ENCODE measurements at regions not wholly inside any gene's neighbourhood (a gene's known extent, or its start where the extent isn't known, plus 50 kb on each side); places are given as distances from the start of the nearest gene placed in this dataset.

GRCh38 chr11:91798240-91798639 is 426.4 kb upstream of the FAT3 start:
- no peaks in the 10 kb centered on the region for H3K4me1 ChIP-seq
- no peak for DNase-seq
- no peak overlapping the region for H3K27ac ChIP-seq
- H3K36me3 ChIP-seq, result no peaks in the 10 kb centered on the region
- no peaks in the 10 kb centered on the region for H3K9me3 ChIP-seq
- no peak overlapping the region for H3K4me3 ChIP-seq
- no peak for TF ChIP-seq CTCF (IDR thresholded peaks at IDR 0.05)
- no peaks in the 10 kb centered on the region for H3K27me3 ChIP-seq
- intact Hi-C loops (cut with DNase I), result no loop called here
- no peak overlapping the region for H3K9ac ChIP-seq (ENCODE audit: low read depth in 2 of 2, low read length in 2 of 2)

- no peak for TF ChIP-seq CTCF (IDR thresholded peaks at IDR 0.05)
- intact Hi-C loops (cut with DNase I), result no loop called here
- Histone ChIP-seq H3K4me1 (no peaks in the 10 kb centered on the region), H3K4me3 (no peak overlapping the region), H3K27me3 (no peaks in the 10 kb centered on the region), H3K27ac (no peak overlapping the region), H3K9ac (ENCODE audit: low read depth in 2 of 2, low read length in 2 of 2) (no peak overlapping the region), H3K36me3 (no peaks in the 10 kb centered on the region), H3K9me3 (no peaks in the 10 kb centered on the region)
- no peak for DNase-seq
Observed at GRCh38 chr11:91796999-91797398, 427.6 kb upstream of the FAT3 start.

GRCh38 chr11:91795139-91795887 is 429.3 kb upstream of the FAT3 start:
- Histone ChIP-seq H3K4me3 (no peak overlapping the region), H3K9ac (ENCODE audit: low read depth in 2 of 2, low read length in 2 of 2) (no peak overlapping the region), H3K9me3 (no peaks in the 10 kb centered on the region), H3K27ac (no peak overlapping the region), H3K4me1 (no peaks in the 10 kb centered on the region), H3K27me3 (no peaks in the 10 kb centered on the region), H3K36me3 (no peaks in the 10 kb centered on the region)
- DNase-seq, result no peak
- intact Hi-C loops (cut with DNase I), result no loop called here
- TF ChIP-seq CTCF (IDR thresholded peaks at IDR 0.05), result no peak

GRCh38 chr11:91794146-91794545 is 430.5 kb upstream of the FAT3 start:
- intact Hi-C loops (cut with DNase I), result no loop called here
- H3K9me3 ChIP-seq, result no peaks in the 10 kb centered on the region
- TF ChIP-seq CTCF (IDR thresholded peaks at IDR 0.05), result no peak
- no peaks in the 10 kb centered on the region for H3K4me1 ChIP-seq
- H3K9ac ChIP-seq (ENCODE audit: low read depth in 2 of 2, low read length in 2 of 2), result no peak overlapping the region
- H3K36me3 ChIP-seq, result no peaks in the 10 kb centered on the region
- no peak for DNase-seq
- no peaks in the 10 kb centered on the region for H3K27me3 ChIP-seq
- H3K27ac ChIP-seq, result no peak overlapping the region
- H3K4me3 ChIP-seq, result no peak overlapping the region

GRCh38 chr11:91792779-91793262 is 431.8 kb upstream of the FAT3 start:
- intact Hi-C loops (cut with DNase I), result no loop called here
- Histone ChIP-seq H3K9ac (ENCODE audit: low read depth in 2 of 2, low read length in 2 of 2) (no peak overlapping the region), H3K9me3 (no peaks in the 10 kb centered on the region), H3K36me3 (no peaks in the 10 kb centered on the region), H3K4me3 (no peak overlapping the region), H3K27me3 (no peaks in the 10 kb centered on the region), H3K27ac (no peak overlapping the region), H3K4me1 (no peaks in the 10 kb centered on the region)
- no peak for DNase-seq
- TF ChIP-seq CTCF (IDR thresholded peaks at IDR 0.05), result no peak
